ENCODE measurements at regions not wholly inside any gene's neighbourhood (a gene's known extent, or its start where the extent isn't known, plus 50 kb on each side); places are given as distances from the start of the nearest gene placed in this dataset.

DNA sequence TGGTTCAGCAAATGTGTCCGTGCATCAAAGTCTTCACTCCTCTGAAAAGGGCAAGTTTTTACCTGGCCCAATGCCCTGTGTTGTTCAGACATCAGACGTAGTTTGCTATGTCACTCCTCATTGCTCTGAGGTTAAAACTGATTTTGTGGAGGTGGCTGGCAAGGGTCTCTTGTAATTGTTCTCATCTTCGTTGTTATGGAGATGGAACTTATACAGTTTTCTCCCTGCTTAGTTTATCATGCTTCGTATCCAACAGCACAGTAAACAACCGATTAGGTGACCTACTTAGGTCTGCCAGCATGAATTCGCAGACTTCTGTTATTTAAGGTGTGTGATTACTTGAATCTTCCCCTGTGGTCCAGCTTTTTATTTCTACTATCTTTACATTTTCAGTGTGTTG, 274.1 kb upstream of the SMIM30 start:
- WGBS (ENCODE audit: low lambda C conversion rate, missing lambda C conversion rate) = 62% methylated on average over 6 of the region's 6 CpGs
- TF ChIP-seq EZH2 (IDR thresholded peaks at IDR 0.05; ENCODE audit: borderline replicate concordance) = no peak
- TF ChIP-seq, protein P1, sequence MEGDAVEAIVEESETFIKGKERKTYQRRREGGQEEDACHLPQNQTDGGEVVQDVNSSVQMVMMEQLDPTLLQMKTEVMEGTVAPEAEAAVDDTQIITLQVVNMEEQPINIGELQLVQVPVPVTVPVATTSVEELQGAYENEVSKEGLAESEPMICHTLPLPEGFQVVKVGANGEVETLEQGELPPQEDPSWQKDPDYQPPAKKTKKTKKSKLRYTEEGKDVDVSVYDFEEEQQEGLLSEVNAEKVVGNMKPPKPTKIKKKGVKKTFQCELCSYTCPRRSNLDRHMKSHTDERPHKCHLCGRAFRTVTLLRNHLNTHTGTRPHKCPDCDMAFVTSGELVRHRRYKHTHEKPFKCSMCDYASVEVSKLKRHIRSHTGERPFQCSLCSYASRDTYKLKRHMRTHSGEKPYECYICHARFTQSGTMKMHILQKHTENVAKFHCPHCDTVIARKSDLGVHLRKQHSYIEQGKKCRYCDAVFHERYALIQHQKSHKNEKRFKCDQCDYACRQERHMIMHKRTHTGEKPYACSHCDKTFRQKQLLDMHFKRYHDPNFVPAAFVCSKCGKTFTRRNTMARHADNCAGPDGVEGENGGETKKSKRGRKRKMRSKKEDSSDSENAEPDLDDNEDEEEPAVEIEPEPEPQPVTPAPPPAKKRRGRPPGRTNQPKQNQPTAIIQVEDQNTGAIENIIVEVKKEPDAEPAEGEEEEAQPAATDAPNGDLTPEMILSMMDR (IDR thresholded peaks at IDR 0.05; ENCODE audit: poor library complexity) = no peak
- no peak for TF ChIP-seq EZH2phosphoT487 (IDR thresholded peaks at IDR 0.05; ENCODE audit: low read depth, severe bottlenecking, unreplicated experiment)
- DNase-seq (ENCODE audit: low spot score) = no peak

DNA sequence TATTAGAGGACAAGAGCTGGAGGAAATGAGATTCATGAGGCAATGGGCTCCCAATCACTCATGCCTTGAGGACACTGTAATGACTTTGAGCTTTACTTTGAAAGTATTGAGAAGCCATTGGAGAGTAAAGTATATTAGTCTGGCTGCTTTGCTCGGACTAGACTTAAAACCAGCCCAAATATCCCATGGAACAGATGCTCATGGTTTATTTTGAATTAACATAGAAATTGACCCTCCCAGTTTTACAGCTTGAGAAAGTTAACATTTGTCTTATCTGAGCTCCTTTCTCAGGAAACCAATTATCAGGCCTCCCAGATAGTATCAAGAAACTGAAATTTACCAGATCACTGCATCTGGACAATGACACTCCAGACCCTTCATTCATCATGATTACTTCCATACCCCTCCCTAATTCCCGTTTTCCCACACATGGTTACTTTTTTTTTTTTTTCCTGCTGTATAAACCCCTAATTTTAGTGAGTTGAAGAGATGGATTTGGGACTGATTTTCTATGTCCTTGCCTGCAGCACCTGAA, 270.8 kb upstream of the SMIM30 start:
- no peak overlapping the region for H2AFZ ChIP-seq
- H3K4me1 ChIP-seq (ENCODE audit: insufficient read depth) = no peaks in the 10 kb centered on the region
- no peaks in the 10 kb centered on the region for H3K9me2 ChIP-seq (replicated peaks; ENCODE audit: insufficient read depth)
- no peak overlapping the region for H3K4me2 ChIP-seq
- no peak for TF ChIP-seq EZH2phosphoT487 (IDR thresholded peaks at IDR 0.05; ENCODE audit: low read depth, severe bottlenecking, unreplicated experiment)
- TF ChIP-seq, protein P1 (IDR thresholded peaks at IDR 0.05; ENCODE audit: poor library complexity) = no peak
- TF ChIP-seq EZH2 (IDR thresholded peaks at IDR 0.05; ENCODE audit: borderline replicate concordance) = no peak
- WGBS (ENCODE audit: low lambda C conversion rate, missing lambda C conversion rate) = 55% methylated on average over 2 of the region's 2 CpGs
- H4K20me1 ChIP-seq (ENCODE audit: insufficient read depth, poor library complexity, severe bottlenecking) = no peaks in the 10 kb centered on the region
- DNase-seq (ENCODE audit: low spot score) = no peak
- H3K27me3 ChIP-seq = no peaks in the 10 kb centered on the region
- H3K36me3 ChIP-seq (replicated peaks; ENCODE audit: insufficient read depth, low read depth) = no peaks in the 10 kb centered on the region
- H3K4me3 ChIP-seq = no peak overlapping the region
- no peaks in the 10 kb centered on the region for H3K79me2 ChIP-seq
- H3K27ac ChIP-seq = no peak overlapping the region
- H3K9me3 ChIP-seq (ENCODE audit: low read depth) = no peaks in the 10 kb centered on the region

More for the DNA sequence above, 274.1 kb upstream of the SMIM30 start:
- peak overlapping the region; percentile 56 for H3K27ac ChIP-seq
- no peak overlapping the region for H3K4me3 ChIP-seq
- H3K4me1 ChIP-seq (ENCODE audit: insufficient read depth) = no peaks in the 10 kb centered on the region
- no peaks in the 10 kb centered on the region for H3K9me2 ChIP-seq (replicated peaks; ENCODE audit: insufficient read depth)
- no peaks in the 10 kb centered on the region for H3K27me3 ChIP-seq
- H2AFZ ChIP-seq = no peak overlapping the region
- no peaks in the 10 kb centered on the region for H4K20me1 ChIP-seq (ENCODE audit: insufficient read depth, poor library complexity, severe bottlenecking)
- no peaks in the 10 kb centered on the region for H3K9me3 ChIP-seq (ENCODE audit: low read depth)
- no peak overlapping the region for H3K4me2 ChIP-seq
- no peaks in the 10 kb centered on the region for H3K36me3 ChIP-seq (replicated peaks; ENCODE audit: insufficient read depth, low read depth)
- no peaks in the 10 kb centered on the region for H3K79me2 ChIP-seq

DNA sequence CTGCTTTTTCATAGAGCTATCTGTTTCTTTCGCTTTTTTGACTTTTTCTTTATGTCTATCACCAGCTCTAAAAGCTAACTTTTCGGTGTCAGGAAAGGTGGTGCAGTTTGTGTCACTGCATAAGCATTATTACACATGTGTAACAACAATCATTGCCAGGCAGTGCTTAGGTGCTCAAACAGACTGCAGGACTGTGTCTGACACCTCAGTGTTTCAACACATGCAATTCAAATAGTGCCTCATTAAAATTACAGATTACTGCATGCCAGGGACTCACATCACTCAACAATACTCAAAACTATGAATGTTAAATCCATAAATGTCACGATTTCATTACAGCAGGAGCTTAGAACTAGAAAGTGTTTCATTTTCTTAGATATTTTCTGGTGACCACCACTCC, 265.3 kb upstream of the SMIM30 start:
- Histone ChIP-seq H3K36me3 (replicated peaks; ENCODE audit: insufficient read depth, low read depth) (no peaks in the 10 kb centered on the region), H3K9me3 (ENCODE audit: low read depth) (no peaks in the 10 kb centered on the region), H4K20me1 (ENCODE audit: insufficient read depth, poor library complexity, severe bottlenecking) (no peaks in the 10 kb centered on the region), H3K27ac (no peak overlapping the region), H3K4me1 (ENCODE audit: insufficient read depth) (no peaks in the 10 kb centered on the region), H3K9me2 (replicated peaks; ENCODE audit: insufficient read depth) (no peaks in the 10 kb centered on the region), H3K79me2 (no peaks in the 10 kb centered on the region), H2AFZ (peak overlapping the region; percentile 6), H3K4me2 (no peak overlapping the region), H3K4me3 (no peak overlapping the region), H3K27me3 (no peaks in the 10 kb centered on the region)
- DNase-seq (ENCODE audit: low spot score) = no peak
- 75% methylated on average over 3 of the region's 3 CpGs for WGBS (ENCODE audit: low lambda C conversion rate, missing lambda C conversion rate)
- TF ChIP-seq EZH2phosphoT487 (IDR thresholded peaks at IDR 0.05; ENCODE audit: low read depth, severe bottlenecking, unreplicated experiment) (no peak), EZH2 (IDR thresholded peaks at IDR 0.05; ENCODE audit: borderline replicate concordance) (no peak)
- TF ChIP-seq, protein P1 (IDR thresholded peaks at IDR 0.05; ENCODE audit: poor library complexity) = no peak

DNA sequence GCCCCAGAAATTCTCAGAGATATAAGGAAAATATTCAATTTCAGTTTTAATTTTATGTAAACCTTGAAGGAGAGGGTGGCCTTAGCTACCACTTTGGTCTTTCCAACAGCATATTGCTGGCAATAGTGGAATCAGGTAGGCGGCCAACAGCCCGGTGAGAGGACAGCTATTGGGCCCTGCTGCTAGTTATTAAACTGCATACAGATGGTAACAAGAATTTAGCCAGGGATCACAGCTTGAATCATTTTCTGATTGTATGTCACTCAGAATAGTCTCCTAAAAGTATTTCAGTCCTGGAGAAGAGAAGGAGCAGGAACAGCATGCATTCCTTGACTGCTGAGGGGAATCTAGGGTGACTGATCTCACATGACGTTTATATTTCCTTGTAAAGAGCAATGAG, 261.4 kb upstream of the SMIM30 start:
- H3K4me1 ChIP-seq (ENCODE audit: insufficient read depth) = no peaks in the 10 kb centered on the region
- no peaks in the 10 kb centered on the region for H3K9me3 ChIP-seq (ENCODE audit: low read depth)
- H3K4me3 ChIP-seq = no peak overlapping the region
- H3K79me2 ChIP-seq = no peaks in the 10 kb centered on the region
- H3K27me3 ChIP-seq = no peaks in the 10 kb centered on the region
- no peak overlapping the region for H3K27ac ChIP-seq
- DNase-seq (ENCODE audit: low spot score) = no peak
- no peak overlapping the region for H3K4me2 ChIP-seq
- no peaks in the 10 kb centered on the region for H4K20me1 ChIP-seq (ENCODE audit: insufficient read depth, poor library complexity, severe bottlenecking)
- H2AFZ ChIP-seq = no peak overlapping the region
- H3K9me2 ChIP-seq (replicated peaks; ENCODE audit: insufficient read depth) = no peaks in the 10 kb centered on the region
- no peaks in the 10 kb centered on the region for H3K36me3 ChIP-seq (replicated peaks; ENCODE audit: insufficient read depth, low read depth)
- TF ChIP-seq, protein P1 (IDR thresholded peaks at IDR 0.05; ENCODE audit: poor library complexity) = no peak
- TF ChIP-seq EZH2phosphoT487 (IDR thresholded peaks at IDR 0.05; ENCODE audit: low read depth, severe bottlenecking, unreplicated experiment) (no peak), EZH2 (IDR thresholded peaks at IDR 0.05; ENCODE audit: borderline replicate concordance) (no peak)
- WGBS (ENCODE audit: low lambda C conversion rate, missing lambda C conversion rate) = 84% methylated on average over 3 of the region's 3 CpGs
